GM21529 (cell line): ENCODE measurements at regions not wholly inside any gene's neighbourhood (a gene's known extent, or its start where the extent isn't known, plus 50 kb on each side); places are given as distances from the start of the nearest gene placed in this dataset.
A peak's percentile ranks its signal among the peaks of the same experiment; 100 is the strongest.

ENCODE experiments used
- ATAC-seq: cut with Tn5 transposase; IDR thresholded peaks from one replicate; pipeline ENCODE4 v1.9.1; 2021; ENCODE audit not compliant: unreplicated experiment

GRCh38 chr13:110965038-110965754, 50.3 kb upstream of the ANKRD10 start:
- ATAC-seq, result peak; percentile 98
